HG02884 (cell line): ENCODE measurements at regions not wholly inside any gene's neighbourhood (a gene's known extent, or its start where the extent isn't known, plus 50 kb on each side); places are given as distances from the start of the nearest gene placed in this dataset.

Source experiments
- ATAC-seq: cut with Tn5 transposase; IDR thresholded peaks from one replicate; pipeline ENCODE4 v1.9.1; 2021; ENCODE audit warnings: mild to moderate bottlenecking, moderate library complexity; ENCODE audit not compliant: unreplicated experiment

- ATAC-seq = no peak
Observed at GRCh38 chr2:15733867-15734673, 142.4 kb downstream of the DDX1 start.

- no peak for ATAC-seq
Observed at GRCh38 chr2:15734674-15735483, 143.2 kb downstream of the DDX1 start.

DNA sequence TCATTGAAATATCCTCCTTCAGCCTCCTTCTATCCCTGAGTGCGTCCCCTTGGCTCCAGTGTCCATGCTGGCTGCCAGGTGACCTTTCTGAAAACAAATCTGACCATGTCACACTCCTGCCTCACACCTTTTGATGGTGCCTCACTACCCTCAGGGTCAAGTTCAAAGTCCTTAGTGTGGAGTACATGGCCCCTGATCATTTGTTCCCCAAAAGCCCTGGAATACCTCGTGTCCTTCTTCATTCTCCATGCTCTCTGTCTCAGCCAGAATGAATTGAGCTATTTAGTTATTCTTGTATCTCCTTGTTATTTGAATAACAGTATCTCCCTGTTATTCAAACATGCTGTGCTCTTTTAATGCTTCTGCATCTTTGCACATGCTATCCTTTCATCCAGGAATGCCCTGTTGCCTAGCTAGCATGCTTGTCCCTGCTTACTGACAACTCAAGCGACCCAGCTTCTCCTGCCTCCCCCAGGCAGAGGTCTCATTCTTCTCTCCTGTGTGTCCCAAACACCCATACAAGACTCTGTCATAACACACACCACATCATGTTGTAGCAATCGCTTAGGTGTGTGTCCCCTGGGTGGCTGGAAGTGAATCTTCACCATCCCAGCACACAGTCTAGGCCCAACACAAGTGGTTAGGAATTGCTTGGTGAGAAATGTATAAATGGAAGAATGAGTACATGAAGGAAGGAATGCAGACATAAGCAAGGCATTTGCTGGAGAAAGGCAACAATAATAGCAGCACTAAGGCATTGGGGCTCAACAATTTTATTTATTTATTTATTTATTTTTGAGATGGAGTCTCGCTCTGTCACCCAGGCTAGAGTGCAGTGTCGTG lies 144.0 kb downstream of the DDX1 start:
- ATAC-seq = no peak

GRCh38 chr2:15736396-15737180 lies 144.9 kb downstream of the DDX1 start:
- no peak for ATAC-seq

- ATAC-seq = no peak
Observed at GRCh38 chr2:15737314-15738224, 145.9 kb downstream of the DDX1 start.

- ATAC-seq = no peak
Observed at GRCh38 chr2:15738225-15738546, 146.5 kb downstream of the DDX1 start.

DNA sequence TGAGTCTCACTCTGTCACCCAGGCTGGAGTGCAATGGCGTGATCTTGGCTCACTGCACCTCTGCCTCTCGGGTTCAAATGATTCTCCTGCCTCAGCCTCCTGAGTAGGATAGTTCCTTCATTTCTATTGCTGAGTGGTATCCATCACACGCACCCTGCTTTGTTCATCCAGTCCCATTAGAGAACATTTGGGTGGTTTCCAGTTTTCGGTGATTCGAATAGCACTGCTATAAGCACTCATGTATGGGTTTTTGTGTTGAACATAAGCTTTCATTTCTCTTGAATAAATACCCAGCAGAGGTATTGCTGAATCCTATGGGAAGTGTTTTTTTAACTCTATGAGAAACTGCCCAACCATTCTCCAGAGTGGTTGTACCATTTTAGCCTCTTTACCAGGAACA lies 147.3 kb downstream of the DDX1 start:
- ATAC-seq = no peak

GRCh38 chr2:15744820-15745219 lies 153.2 kb downstream of the DDX1 start:
- ATAC-seq = no peak

DNA sequence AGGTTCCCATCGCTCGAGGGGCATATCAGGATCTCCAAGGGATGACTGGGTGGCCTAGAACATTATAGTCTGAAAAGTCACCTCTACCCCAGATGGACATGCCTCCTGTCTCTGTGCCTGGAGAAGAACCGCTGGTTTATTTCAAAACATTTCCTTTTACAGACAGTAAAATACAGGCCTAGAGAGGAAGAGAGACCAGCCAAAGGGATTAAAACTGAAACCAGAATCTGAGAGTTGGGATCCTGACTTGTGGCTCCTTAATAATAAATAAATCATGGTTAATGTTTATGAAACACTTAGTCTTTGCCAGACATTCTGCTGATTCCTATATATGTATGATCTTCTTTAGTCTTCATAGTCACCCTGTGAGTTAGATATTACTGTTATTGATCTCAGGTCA lies 153.7 kb downstream of the DDX1 start:
- no peak for ATAC-seq

DNA sequence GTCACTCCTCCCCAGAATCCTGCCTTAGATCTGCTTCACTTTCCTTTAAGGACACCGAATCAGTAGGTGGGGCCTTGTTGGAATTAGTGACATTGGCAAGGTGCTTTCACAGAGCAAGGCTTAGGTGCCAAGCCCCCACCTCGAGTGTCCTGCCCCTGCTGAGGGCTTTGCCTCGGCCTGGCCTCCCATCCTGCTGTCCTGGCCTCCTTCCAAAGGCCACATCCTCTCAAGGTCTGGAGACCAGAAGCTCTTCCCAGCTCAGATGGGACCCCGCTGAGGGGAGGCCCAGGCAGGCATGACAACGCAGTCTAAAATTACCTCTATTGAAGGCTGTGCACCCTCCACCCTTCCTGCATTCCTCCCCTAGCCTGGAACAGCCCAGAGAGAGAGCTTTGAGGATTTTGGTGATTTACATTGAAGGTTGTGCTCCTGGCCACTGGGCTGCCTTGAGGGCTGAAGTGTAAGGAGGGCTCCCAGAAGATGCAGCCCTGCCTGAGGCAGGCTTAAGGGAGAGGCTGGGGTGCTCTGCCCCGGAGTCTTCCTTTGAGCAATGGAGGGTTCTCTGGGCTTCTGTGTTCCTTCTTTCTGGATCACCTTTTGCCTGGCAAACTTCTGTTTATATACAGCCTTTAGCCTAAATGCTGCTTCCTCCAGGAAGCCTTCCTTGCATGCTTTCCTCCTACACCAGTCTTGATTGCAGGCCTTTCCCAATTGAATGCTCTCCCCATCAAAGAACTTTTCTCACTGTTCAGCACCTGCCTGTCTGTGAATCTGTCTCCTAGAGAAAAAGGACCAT lies 154.4 kb downstream of the DDX1 start:
- no peak for ATAC-seq

DNA sequence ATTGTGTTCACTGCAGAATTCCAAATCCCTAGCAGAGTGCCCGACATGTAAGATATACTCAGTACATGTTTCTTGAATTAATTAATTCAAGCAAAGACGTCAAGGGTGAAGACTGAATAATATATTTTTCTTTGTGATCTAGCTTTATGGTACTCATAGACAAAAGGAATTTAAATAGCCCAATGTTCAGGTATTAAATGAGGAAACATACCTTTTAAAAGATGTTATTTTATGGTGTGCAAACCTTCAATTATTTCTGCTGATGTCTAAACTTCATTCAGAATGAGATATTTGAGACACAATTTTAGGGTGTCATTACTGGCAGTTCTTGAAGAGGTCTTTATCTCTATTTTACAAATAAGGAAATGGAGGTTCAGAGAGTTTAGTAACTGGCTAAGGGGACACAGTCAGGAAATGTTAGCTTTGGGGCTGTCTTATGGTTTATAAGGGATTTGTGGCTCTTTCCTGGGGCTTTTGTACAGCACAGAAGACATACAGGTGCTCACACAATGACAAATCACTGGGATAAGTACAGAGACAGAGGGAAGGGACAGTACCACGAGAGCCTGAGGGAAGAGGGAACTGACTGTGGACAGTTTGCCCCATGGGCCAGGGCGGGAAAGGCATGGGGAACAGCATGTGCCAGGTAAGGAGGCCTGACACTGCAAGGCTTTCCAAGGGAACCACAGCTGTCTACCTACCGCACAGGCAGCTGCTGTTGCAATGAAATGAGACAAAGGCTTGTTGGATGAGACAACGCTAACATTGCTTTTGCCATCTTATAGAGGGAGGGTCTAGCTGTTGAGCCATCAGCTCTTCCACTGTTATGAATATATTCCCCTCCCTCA lies 155.3 kb downstream of the DDX1 start:
- ATAC-seq = no peak

DNA sequence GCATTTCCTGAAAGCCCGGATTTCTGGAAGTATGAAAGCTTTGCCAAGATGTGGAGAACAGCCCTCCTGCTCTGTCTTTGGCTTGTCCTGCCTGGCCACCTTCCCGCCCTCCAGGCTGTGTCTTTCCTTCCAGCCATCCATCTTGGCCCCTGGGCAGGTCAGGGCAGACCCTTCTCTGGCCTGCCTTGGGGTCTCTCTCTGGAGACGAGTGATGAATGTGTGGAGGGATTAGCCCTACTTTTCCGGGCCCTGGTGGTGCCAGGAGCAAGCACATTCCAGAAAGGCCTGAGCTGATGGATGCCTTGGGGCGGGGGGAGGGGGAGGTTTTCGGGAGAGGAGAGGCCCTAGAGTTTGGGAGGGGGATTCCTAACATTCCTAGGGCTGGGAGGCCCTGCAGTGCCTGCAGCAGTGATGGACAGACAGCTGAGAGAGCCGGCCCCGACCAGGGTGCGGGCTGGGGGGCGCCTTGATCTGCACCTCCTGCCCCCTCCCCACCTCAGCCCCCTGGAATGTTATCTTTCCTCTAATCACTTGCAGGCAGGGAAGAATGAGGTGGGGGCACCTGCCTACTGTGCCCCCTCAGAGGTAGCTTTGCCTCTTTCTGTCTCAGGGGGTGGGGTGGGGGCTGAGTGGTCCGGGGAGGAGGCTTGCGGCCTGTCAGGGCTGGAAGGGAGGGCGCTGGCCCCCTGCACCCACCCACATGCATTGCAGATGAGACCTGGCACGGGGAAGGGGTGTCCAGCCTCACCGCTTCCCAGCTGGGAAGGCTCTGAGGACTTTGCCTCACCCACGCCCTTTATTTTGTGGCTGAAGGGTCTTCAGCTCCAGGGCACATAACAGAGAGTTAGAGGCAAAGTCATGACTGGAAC lies 156.2 kb downstream of the DDX1 start:
- ATAC-seq = no peak

DNA sequence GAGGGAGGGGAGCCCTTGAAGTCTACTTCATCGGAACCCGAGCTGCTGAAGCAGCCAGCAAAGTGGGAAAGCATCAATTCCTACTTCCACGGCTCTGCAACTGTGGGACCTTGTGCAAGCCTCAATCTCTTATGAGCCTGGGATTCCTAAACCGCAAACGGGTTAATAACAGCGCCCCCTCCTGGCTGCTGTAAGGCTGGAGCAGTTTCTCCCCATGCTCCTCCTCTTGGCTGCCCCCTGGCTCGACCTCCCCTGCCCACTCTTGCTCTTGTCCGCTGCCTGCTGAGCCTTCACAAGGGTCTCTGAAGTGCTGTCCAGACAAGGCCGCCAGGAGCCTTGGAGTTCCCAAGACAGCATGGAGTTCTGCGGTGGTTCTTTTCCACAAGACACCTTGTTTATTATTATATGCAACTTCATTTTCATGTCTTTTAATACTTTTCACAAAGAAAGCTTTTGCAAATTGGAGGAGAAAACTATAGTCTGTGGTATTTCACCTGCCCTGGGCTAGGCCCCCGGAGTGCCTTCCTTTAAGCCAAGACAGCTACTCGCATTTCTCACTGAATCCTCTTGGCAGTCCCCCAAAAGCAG lies 157.2 kb downstream of the DDX1 start:
- no peak for ATAC-seq

GRCh38 chr2:15749460-15750432 lies 158.1 kb downstream of the DDX1 start:
- ATAC-seq = no peak

- ATAC-seq = no peak
Observed at GRCh38 chr2:15750433-15750814, 158.8 kb downstream of the DDX1 start.
